Epidermal melanocyte (primary cell): ENCODE measurements at regions not wholly inside any gene's neighbourhood (a gene's known extent, or its start where the extent isn't known, plus 50 kb on each side); places are given as distances from the start of the nearest gene placed in this dataset.

Experiments
- DNase-seq: peaks from one replicate; pipeline ENCODE4 v3.0.0; 2011; ENCODE audit warnings: low spot score; ENCODE audit not compliant: insufficient read length

DNA sequence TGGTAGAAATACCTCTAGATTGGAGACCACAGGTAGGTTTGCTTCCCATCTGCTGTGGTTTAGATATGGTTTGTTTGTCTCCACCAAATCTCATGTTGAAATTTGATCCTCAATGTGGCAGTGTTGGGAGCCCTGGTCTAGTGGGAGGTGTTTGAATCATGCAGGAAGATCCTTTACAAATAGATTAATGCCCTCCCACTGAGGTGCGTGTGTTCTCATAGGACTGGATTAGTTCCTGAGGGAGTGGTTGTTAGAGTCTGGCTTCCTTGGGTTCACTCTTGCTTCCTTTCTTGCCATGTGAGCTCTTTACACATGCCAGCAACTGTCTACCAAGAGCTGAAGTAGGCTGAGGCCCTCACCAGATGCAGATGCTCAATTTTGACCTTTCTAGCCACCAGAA, 391.1 kb upstream of the GRIA1 start:
- DNase-seq, result no peak

DNA sequence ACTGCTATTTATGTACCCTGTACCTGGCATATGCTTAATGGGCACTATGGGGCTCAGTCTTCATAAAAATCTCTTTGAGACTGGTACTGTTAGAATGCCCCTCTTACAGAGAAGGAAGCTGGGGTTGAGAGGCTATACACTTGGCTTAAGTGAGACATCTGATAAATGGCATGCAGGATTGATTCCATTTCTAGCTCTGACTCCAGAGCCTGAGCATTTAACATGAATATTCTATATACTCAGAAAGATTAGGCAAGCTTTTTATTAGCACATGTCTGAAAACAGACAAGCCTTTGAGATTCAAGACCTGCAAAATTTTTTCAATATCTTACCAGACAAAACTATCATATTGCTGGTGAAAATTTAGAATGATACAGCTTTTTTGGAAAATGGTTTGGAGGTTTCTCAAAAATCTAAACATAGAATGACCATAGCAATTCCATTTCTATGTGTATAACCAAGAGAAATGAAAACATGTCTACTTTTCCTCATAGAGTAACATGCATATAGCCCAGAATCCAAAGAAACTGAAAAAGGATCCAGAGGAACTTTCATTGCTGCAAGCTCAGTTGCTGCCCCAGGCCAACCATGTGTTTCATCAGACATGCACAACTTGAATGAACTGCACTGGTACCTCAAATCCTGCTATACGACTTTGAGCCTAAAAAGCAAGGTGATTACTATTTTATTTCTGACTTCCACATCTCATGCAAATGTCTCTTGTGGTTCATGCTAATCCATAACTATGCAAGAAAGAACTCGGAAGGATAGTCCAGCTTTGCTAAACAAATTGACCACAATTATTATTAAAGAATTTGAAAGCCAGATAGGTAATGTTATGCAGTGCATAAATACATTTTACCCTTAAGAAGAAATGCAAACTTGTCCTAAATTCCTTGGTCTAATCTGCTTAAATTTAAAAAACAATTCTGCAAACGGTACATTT, 389.0 kb upstream of the GRIA1 start:
- DNase-seq, result no peak

DNA sequence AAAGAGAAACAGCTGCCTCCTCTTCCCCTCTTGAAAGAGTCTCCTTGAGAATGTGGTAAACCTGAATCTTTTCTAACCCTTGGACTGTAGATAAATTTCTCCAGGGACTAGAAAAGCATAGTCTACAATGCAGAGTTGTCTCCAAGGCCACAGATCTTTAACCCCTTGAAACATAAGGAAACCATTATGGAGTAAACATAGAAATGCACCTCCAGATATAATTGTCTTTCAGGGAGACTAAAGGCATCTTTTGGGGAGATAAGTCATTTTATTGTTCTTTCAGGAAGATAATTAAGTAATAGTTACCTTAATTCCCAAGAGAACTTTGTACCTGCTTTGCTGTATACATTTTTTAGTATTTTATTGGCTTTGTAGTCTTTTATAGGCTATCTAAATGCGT, 373.6 kb upstream of the GRIA1 start:
- DNase-seq, result no peak

DNA sequence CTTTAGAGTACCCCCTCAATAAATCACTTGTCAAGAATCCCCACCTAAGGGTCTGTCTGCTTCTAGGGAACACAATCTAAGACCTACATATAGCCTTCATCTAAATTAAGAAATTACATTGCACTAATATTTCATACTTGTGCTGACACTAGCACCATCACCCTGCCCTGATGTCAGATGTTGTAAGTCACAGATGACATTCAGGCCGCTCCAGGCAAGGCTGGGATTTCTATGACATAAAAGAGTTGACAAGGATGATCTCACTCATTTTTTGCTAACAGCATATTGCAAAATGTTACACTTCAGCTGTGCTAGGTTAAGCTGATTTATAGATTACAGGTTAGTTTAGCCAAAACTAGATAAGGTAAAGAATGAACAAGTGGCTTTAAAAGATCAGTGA, 372.5 kb upstream of the GRIA1 start:
- no peak for DNase-seq

DNA sequence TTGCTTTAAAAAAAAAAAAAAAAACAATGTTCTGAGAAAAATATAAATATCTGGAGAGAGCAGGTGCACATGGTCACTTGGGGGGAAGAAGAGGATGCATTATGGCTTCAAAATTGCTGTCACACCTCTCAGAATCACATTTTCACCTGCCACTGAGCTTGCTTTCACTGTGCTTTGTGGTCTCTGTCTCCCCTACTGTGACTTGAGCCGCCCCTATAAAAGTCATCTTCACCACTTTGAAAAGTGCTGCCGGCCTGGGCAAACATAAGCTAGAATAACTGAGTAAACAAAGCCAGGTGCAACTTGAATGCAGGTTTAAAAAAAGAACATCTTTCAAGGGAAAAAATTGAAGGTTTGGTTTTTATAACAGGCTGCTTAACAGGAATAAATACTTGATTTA, 368.1 kb upstream of the GRIA1 start:
- no peak for DNase-seq

DNA sequence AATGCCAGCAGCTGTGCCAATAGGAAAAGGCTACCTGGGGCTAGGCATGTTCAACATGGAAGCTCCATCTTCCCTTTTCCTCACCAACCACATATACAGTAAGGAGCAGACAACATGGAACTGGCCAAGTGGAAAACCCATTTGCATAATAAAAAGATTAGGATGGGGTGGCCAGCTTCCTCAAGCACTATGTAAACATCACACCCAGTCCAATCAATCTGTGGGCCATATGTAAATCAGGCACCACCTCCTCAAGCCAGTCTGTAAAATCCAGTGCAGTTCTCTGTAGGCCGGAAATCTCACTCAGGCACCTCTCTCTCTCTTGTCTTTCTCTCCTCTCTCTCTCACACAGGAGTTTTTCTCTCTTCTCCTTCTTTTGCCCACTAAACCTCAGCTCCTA, 360.2 kb upstream of the GRIA1 start:
- no peak for DNase-seq

DNA sequence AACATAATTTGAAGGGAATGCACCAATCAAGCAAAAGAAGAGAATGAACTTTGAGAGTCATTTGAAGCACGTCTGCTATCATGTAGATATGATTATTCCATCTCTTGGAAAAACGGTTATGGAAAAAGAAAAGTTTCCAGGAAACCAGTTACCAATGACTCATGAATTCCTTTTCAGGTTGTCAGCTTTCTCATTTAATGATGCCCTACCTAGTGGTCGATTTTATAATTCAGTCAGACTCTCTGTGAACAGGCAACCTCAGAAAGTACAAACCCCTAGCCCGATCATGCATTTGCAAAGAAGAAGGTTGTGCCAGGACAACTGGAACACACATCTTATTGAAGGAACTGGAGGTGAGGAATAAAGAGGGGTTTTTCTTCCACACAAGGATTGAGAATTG, 355.1 kb upstream of the GRIA1 start:
- no peak for DNase-seq

DNA sequence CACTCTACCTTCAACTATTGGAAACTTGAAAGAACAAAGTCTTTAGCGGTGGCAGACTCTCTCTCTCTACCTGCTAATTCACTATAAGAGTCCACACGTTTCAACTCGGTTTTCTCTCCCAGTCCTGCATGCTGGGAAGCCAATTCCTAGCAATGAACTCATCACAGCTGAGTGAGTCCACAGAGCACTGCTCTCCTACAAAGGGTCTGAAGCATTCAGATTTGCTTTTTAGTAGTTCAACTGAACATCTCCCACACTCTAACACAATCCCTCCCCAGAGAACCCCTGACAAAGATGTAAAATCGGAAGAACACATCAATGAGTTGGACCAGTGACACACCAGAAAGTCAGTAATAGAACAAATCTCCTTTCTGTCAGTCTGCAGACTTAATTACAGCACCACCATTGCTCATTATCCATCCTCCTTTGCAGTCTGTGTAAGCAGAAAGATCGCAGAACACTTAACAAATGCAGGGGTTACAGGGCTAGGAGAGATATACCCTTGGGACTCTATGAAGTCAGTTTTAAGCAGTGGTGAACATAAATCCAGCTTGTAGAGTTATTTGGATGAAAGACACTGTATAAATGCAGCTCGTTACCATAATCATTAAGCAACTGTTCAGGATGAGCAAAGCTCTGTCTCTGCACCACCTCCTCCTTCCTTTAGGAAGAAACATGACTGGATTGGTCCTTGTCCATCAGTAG, 353.4 kb upstream of the GRIA1 start:
- no peak for DNase-seq

DNA sequence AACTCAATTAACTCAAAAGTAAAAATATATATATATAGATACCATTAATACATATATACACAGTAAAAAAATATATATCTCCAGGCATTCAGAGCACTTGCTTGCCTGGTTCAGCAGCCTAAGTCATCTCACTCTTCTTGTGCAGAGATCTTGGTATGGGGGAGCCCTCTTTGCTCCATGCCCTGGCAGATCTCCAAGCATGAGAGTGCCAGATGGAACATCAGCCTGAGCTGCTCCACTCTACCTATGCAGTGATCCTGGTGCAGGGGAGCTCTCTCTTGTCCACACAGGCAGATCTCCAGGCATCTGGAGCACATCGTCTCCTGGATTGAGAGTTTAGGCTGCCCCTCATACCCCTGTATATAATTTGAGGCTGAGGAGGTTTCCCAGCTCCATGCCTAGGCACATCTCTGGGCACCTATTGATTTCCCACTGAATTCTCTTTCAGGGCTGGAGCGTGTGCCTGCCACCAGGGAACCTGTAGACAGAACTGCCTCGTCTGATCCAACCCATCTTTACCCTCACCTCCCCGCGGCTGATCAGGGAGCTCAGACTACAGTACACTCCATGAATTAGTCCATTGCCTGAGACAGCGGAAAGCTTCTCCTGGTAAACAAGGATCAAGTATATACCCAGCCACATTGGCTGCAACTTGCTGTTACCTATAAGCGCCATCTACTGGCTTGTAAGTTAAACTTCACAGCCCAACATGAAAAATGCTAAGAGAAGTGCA, 342.4 kb upstream of the GRIA1 start:
- no peak for DNase-seq

DNA sequence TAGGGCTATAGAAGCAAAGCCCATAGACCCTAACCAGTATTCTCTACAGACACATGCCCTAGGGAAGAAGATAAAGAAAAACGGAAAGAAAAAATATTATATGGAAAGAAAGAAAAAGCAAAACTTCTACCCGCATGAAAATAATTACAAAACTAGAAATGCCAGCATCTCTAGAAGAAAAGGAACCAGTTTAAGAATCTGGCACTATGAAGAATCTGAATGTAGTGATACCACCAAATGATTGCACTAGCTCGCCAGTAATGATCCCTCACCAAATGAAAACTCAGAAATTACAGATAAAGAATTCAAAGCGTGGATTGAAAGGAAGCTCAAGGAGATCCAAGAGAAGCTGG, 341.9 kb upstream of the GRIA1 start:
- no peak for DNase-seq

- DNase-seq, result no peak
Measured at GRCh38 chr5:153151558-153151957, 338.9 kb upstream of the GRIA1 start.

GRCh38 chr5:153153086-153153485, 337.4 kb upstream of the GRIA1 start:
- DNase-seq, result no peak

DNA sequence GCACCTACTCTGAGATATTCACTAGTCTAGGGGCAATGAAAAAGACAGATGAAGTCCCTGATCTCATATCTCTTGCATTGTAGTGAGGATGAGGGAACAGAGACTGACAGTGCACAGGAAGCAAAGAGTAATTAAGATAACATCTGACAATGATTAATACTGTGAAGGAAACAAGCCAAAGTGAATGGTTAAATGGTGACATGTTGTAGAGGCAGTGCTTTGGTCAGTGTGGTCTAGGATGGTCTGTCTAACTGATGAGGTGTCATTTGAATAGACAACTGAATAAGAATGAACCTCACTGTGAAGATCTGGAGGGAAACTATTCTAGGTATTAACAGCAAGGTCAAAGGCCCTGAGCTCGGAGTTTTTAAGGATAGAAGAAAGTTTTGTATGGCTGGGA, 333.3 kb upstream of the GRIA1 start:
- DNase-seq, result no peak

DNA sequence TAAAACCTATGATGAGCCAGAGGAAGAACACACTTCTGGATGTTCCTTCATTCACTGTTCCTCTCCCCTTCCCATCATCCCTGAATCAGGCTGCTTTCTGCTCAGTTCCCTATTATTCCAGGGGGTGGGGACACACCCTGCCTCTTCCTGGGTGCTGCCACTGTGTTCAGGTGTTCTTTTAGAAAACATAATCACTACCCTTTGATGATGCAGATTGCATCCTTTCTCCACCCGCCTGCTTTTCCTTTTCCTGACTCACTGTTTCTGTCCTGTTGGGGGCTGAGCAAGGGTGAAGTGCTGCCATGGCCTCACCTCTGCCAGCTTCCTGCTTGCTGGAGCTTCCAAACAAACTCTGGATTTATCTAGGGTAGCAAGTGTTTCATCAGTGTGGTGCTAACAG, 331.9 kb upstream of the GRIA1 start:
- DNase-seq, result no peak

GRCh38 chr5:153159616-153160015, 330.9 kb upstream of the GRIA1 start:
- no peak for DNase-seq

DNA sequence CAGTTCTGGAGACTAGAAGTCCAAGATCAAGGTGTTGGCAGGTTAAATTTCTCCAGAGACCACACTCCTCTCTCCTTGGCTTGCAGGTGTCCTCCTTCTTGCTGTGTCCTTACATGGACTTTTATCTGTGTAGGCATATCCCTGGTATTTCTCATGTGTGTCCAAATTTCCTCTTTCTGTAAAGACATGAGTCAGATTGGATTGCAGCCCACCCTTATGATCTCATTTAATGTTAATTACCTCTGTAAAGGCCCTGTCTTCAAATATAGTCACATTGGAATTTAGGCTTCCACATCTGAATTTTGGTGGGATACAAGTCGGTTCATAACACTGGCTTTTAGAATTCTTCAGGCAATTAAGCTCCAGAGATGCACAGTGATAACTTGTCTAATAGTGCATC, 322.2 kb upstream of the GRIA1 start:
- no peak for DNase-seq

GRCh38 chr5:153187503-153187902, 303.0 kb upstream of the GRIA1 start:
- no peak for DNase-seq

DNA sequence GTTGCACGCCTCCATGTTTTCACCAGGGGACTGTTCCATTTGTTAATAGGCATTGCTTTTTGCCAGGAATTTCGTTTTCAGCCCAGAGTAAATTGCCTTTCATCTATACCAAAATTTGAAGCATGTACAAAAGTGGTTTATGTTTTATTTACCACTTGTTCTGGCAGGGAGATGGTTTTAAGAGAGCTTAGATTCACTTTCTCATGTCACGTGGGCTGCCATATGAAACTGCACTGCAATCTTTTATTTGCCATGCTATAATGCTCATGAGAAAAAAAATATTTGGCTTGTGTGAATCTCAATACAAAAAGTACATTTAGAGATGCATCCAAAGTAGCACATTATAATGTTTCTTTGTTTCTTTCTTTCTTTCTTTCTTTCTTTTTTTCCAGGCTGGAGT, 284.1 kb upstream of the GRIA1 start:
- DNase-seq, result no peak

DNA sequence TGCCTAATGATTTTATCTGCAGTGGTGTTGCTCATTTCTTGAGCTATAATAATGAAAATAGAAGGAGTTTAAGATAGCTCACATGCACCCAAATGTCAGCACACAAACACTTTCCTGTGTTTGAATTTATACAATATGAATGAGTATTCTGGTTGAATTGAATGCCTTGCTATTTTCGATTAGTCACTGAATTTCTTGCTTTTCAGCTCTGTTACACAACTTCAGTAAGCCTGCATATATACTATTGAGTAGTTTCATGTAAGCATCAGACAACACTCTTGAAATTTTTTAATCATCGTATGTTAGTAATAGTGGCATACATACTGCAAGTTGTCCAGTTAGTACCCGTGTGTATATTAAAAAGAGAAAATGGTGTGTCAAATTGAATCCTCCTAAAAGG, 281.5 kb upstream of the GRIA1 start:
- DNase-seq, result no peak

- DNase-seq, result no peak
Measured at GRCh38 chr5:153209687-153210086, 280.8 kb upstream of the GRIA1 start.

- DNase-seq, result no peak
Measured at GRCh38 chr5:153211076-153211475, 279.4 kb upstream of the GRIA1 start.

DNA sequence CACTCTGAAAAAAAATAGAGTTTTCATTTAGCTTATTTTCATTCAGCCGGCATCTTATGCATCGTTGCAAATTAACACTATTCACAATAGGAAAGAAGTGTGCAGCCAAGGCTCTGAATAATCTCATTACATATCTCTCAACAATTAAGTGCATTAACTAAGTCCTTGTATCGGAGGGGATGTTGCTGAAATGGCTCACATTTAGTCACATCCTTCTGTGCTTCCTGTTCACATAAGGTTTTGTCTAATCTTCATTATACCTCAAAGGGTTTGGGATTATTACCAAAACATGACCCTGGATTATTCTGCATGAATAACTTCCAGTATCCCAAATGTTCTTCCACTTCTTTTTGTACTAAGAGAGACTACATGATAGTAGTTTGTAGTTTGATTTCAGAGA, 278.0 kb upstream of the GRIA1 start:
- no peak for DNase-seq
